ENCODE measurements at regions not wholly inside any gene's neighbourhood (a gene's known extent, or its start where the extent isn't known, plus 50 kb on each side); places are given as distances from the start of the nearest gene placed in this dataset.
"Not testable (repeated sequence)": the region's sequence is repeated elsewhere in the genome, so short reads cannot be mapped to it uniquely, and the experiment has no call there.

- not testable (repeated sequence) for TF ChIP-seq CTCF (IDR thresholded peaks at IDR 0.05); EZH2 (IDR thresholded peaks at IDR 0.05; ENCODE audit: borderline replicate concordance, insufficient read depth, low read depth, low read length, poor library complexity, severe bottlenecking)
Observed at GRCh38 chr2:111672641-111673040, 211.4 kb downstream of the ANAPC1 start.
